Gastroesophageal sphincter (tissue), 3 donors: ENCODE measurements at regions not wholly inside any gene's neighbourhood (a gene's known extent, or its start where the extent isn't known, plus 50 kb on each side); places are given as distances from the start of the nearest gene placed in this dataset.

Source experiments
- CTCF ChIP-seq, 4 experiments: fragments of 200-600 bp in 2 of 4; fragments of 450-650 bp in 2 of 4; sonication (generic) in 1 of 4; IDR thresholded peaks; one replicate each; pipeline ENCODE4 v1.5.1; 2017 to 2019; ENCODE audit warnings: antibody characterized with exemption in 4 of 4, mild to moderate bottlenecking in 2 of 4, moderate library complexity in 2 of 4
- POLR2A ChIP-seq, 2 donors: fragments of 450-650 bp; IDR thresholded peaks; one replicate each; pipeline ENCODE4 v1.6.1; 2017; ENCODE audit warnings: antibody characterized with exemption in 2 of 2, mild to moderate bottlenecking in 2 of 2, moderate library complexity in 1 of 2

- TF ChIP-seq POLR2A (IDR thresholded peaks at IDR 0.05) (no peak), CTCF (IDR thresholded peaks at IDR 0.05) (no peak)
These were observed 150.6 kb downstream of the GATB start for GRCh38 chr4:151610229-151610628.
